GM12878 (cell line): ENCODE measurements at regions not wholly inside any gene's neighbourhood (a gene's known extent, or its start where the extent isn't known, plus 50 kb on each side); places are given as distances from the start of the nearest gene placed in this dataset.

Experiments used
- ATAC-seq: fragments of 200-7000 bp; cut with Tn5 transposase; 3 replicates; pipeline ENCODE4 v1.9.1; 2020; ENCODE audit warnings: mild to moderate bottlenecking, moderate library complexity
- BruUV-seq: library from RNA; stranded (reverse); fragments of 400-500 nt; replicated peaks from 2 replicates; lab custom pipeline; 2021; lab: Mats Ljungman, UMichigan
- CTCF ChIA-PET: fragments of 300-600 bp; sonication (Branson Sonifier 250); formaldehyde crosslinking; extraction: SDS; loops from one replicate; lab custom pipeline; 2021; ENCODE audit warnings: inconsistent platforms; lab: Yijun Ruan, JAX
- POLR2A ChIA-PET: fragments of 350-600 bp; formaldehyde crosslinking; extraction: SDS; loops from one replicate; lab custom pipeline; 2021; ENCODE audit warnings: inconsistent platforms; lab: Charles Lee
- RAD21 ChIA-PET: fragments of 300-600 bp; sonication (Branson Sonifier 250); formaldehyde crosslinking; loops from one replicate; lab custom pipeline; 2023; ENCODE audit warnings: antibody characterized with exemption; ENCODE audit not compliant: unreplicated experiment; lab: Charles Lee
- SMC1A ChIA-PET: fragments of 300-600 bp; sonication (Branson Sonifier 250); formaldehyde crosslinking; loops from one replicate; lab custom pipeline; 2023; ENCODE audit not compliant: unreplicated experiment, uncharacterized antibody; lab: Charles Lee
- DNase-seq: peaks from one replicate; pipeline ENCODE4 v3.0.0-alpha.2; 2011; ENCODE audit warnings: low read depth, low spot score
- FAIRE-seq: peaks from 3 replicates; lab custom pipeline; 2011; peaks lifted over from hg19 to GRCh38; lab: Jason Lieb, UNC
- H2AFZ ChIP-seq: 2 replicates; pipeline ENCODE4 v1.6.0; 2011; ENCODE audit warnings: low read depth, low read length, control low read depth; ENCODE audit not compliant: control insufficient read depth
- H3K27ac ChIP-seq: 2 replicates; pipeline ENCODE4 v1.5.1; 2011; ENCODE audit warnings: control low read depth; ENCODE audit not compliant: control insufficient read depth, insufficient read depth
- H3K27me3 ChIP-seq, 2 experiments: replicated peaks in 1 of 2; 2 replicates each; pipeline versions ENCODE4 v1.6.0 to v1.6.1; 2011; ENCODE audit warnings: low read length in 1 of 2; ENCODE audit not compliant: control insufficient read depth in 2 of 2, insufficient read depth in 2 of 2
- H3K36me3 ChIP-seq, 2 experiments: 2 replicates each; pipeline ENCODE4 v1.5.1; 2011; ENCODE audit warnings: low read length in 1 of 2; ENCODE audit not compliant: control insufficient read depth in 2 of 2, insufficient read depth in 2 of 2
- H3K4me1 ChIP-seq: 2 replicates; pipeline ENCODE4 v1.6.1; 2011; ENCODE audit warnings: mild to moderate bottlenecking, low read length, moderate library complexity, mixed read lengths; ENCODE audit not compliant: control insufficient read depth, insufficient read depth
- H3K4me2 ChIP-seq: 2 replicates; pipeline ENCODE4 v1.6.0; 2011; ENCODE audit warnings: control low read depth; ENCODE audit not compliant: control insufficient read depth, insufficient read depth
- H3K4me3 ChIP-seq: fragments of 200-600 bp; sonication (generic); 2 replicates; pipeline ENCODE4 v1.5.1; 2016
- H3K79me2 ChIP-seq: 2 replicates; pipeline ENCODE4 v1.6.0; 2011; ENCODE audit warnings: low read length; ENCODE audit not compliant: control insufficient read depth, insufficient read depth
- H3K9ac ChIP-seq: 2 replicates; pipeline ENCODE4 v1.8.0; 2011; ENCODE audit warnings: low read length, control low read depth, mixed read lengths; ENCODE audit not compliant: control insufficient read depth, insufficient read depth
- H3K9me3 ChIP-seq: replicated peaks from 3 replicates; pipeline ENCODE4 v1.5.1; 2011; ENCODE audit warnings: mild to moderate bottlenecking, low read length; ENCODE audit not compliant: control insufficient read depth, insufficient read depth
- H4K20me1 ChIP-seq: 2 replicates; pipeline ENCODE4 v1.6.0; 2011; ENCODE audit not compliant: control insufficient read depth, insufficient read depth
- ASH2L ChIP-seq: fragments of 300-600, 200-600 bp; sonication (generic); IDR thresholded peaks from 2 replicates; pipeline ENCODE4 v1.6.1; 2017; ENCODE audit warnings: low read depth, mild to moderate bottlenecking, borderline replicate concordance
- ATF3 ChIP-seq: IDR thresholded peaks from 2 replicates; pipeline ENCODE4 v1.6.1; 2011; ENCODE audit warnings: low read depth, mild to moderate bottlenecking, low read length, moderate library complexity, borderline replicate concordance; ENCODE audit errors: extremely low read depth
- CREM ChIP-seq: IDR thresholded peaks from 2 replicates; pipeline ENCODE4 v1.6.1; 2014; ENCODE audit warnings: antibody characterized with exemption, low read depth
- HDAC2 ChIP-seq: fragments of 200-600 bp; sonication (generic); IDR thresholded peaks from 2 replicates; pipeline ENCODE4 v1.6.1; 2017
- MTA3 ChIP-seq: IDR thresholded peaks from 2 replicates; pipeline ENCODE4 v1.6.1; 2012; ENCODE audit warnings: low read length, inconsistent platforms, borderline replicate concordance
- NBN ChIP-seq: fragments of 450-650 bp; IDR thresholded peaks from 2 replicates; pipeline ENCODE4 v1.6.1; 2016
- PRDM15 ChIP-seq: fragments of 450-650 bp; formaldehyde crosslinking; IDR thresholded peaks from 2 replicates; pipeline ENCODE4 v1.4.0; 2020; ENCODE audit warnings: mild to moderate bottlenecking, moderate library complexity
- STAT3 ChIP-seq: IDR thresholded peaks from 2 replicates; pipeline ENCODE4 v1.6.1; 2011; ENCODE audit warnings: low read depth, low read length, improper control_type of control experiment
- TAF1 ChIP-seq: IDR thresholded peaks from 2 replicates; pipeline ENCODE4 v1.6.1; 2011; ENCODE audit warnings: mild to moderate bottlenecking, low read depth, low read length, borderline replicate concordance
- TCF3 ChIP-seq: IDR thresholded peaks from 2 replicates; pipeline ENCODE4 v1.6.1; 2012; ENCODE audit warnings: low read depth, mild to moderate bottlenecking, low read length, borderline replicate concordance; ENCODE audit not compliant: insufficient read depth
- ZBTB40 ChIP-seq: fragments of 450-650 bp; IDR thresholded peaks from 2 replicates; pipeline ENCODE4 v1.6.1; 2016; ENCODE audit warnings: mild to moderate bottlenecking, moderate library complexity, borderline replicate concordance
- WGBS: methylation state at CpG from one replicate; pipeline ENCODE4 v1.1.6; 2016; ENCODE audit warnings: low lambda C conversion rate; ENCODE audit not compliant: insufficient replicate concordance, insufficient coverage; ENCODE audit errors: missing lambda C conversion rate; 5-methylcytosine and 5-hydroxymethylcytosine counted together
- in situ Hi-C: fragments of 300-500 bp; cut with MboI; formaldehyde crosslinking; loops from 9 replicates; pipeline ENCODE4 v1.14.3; 2018; ENCODE audit warnings: mixed read lengths
- intact Hi-C: fragments of 100-400 bp; cut with micrococcal nuclease; formaldehyde crosslinking; loops from one replicate; pipeline ENCODE4 v1.14.2; 2022; ENCODE audit not compliant: unreplicated experiment

GRCh38 chr7:124557587-124557986 is 208.0 kb downstream of the GPR37 start:
- TF ChIP-seq ASH2L, result no peak
- TF ChIP-seq MTA3, result no peak
- no peak for TF ChIP-seq TCF3
- no peak for TF ChIP-seq CREM
- no peak for TF ChIP-seq ATF3
- TF ChIP-seq STAT3, result no peak
- no peak for TF ChIP-seq NBN
- TF ChIP-seq PRDM15 (CRISPR knock-in tag), result no peak
- no peak for TF ChIP-seq HDAC2
- TF ChIP-seq ZBTB40, result no peak
- no peak for TF ChIP-seq TAF1
- ATAC-seq (no peak), DNase-seq (no peak), FAIRE-seq (no peak)
- in situ Hi-C loops (no loop called here), intact Hi-C loops (no loop called here)
- ChIA-PET RAD21 (no interaction called here), SMC1A (no interaction called here), POLR2A (no interaction called here), CTCF (interaction anchor here (1.2 to 1.8 kb wide), 2 partner anchors 16 to 40 kb away, joined by 3 read pairs; no protein-coding TSS in a partner anchor)
- no peaks in the 10 kb centered on the region for H3K79me2 ChIP-seq
- H3K9me3 ChIP-seq, result no peaks in the 10 kb centered on the region
- no TSS peak for BruUV-seq
- no peak overlapping the region for H3K9ac ChIP-seq
- no peaks in the 10 kb centered on the region; a peak in 1 of 4 replicates for H3K27me3 ChIP-seq
- H3K4me1 ChIP-seq, result no peaks in the 10 kb centered on the region
- H3K36me3 ChIP-seq, result no peaks in the 10 kb centered on the region
- H4K20me1 ChIP-seq, result no peaks in the 10 kb centered on the region
- H3K4me3 ChIP-seq, result no peak overlapping the region
- H3K4me2 ChIP-seq, result no peak overlapping the region
- 0% methylated on average over 1 of the region's 1 CpG for WGBS
- H3K27ac ChIP-seq, result no peak overlapping the region
- no peak overlapping the region for H2AFZ ChIP-seq
